Esophagus squamous epithelium (tissue), 5 donors: ENCODE measurements at regions not wholly inside any gene's neighbourhood (a gene's known extent, or its start where the extent isn't known, plus 50 kb on each side); places are given as distances from the start of the nearest gene placed in this dataset.
"Not testable (repeated sequence)": the region's sequence is repeated elsewhere in the genome, so short reads cannot be mapped to it uniquely, and the experiment has no call there.

Source experiments
- DNase-seq: peaks from one replicate; lab custom pipeline; 2025; lab: John Stamatoyannopoulos, UW
- H3K27ac ChIP-seq, 4 donors: fragments of 200-600 bp; sonication (generic); one replicate each; pipeline ENCODE4 v1.5.1; 2016 to 2019; ENCODE audit warnings: mild to moderate bottlenecking in 1 of 4
- H3K27me3 ChIP-seq, 4 donors: fragments of 200-600 bp; sonication (generic); 1 replicate in 3 of 4; 2 replicates in 1 of 4; pipeline versions ENCODE4 v1.5.1 to v1.6.0; 2017 to 2021; ENCODE audit warnings: antibody characterized with exemption in 1 of 4
- H3K36me3 ChIP-seq, 3 donors: fragments of 200-600 bp; sonication (generic); one replicate each; pipeline ENCODE4 v1.5.1; 2016 to 2019
- H3K4me1 ChIP-seq, 3 donors: fragments of 200-600 bp; sonication (generic); one replicate each; pipeline ENCODE4 v1.5.1; 2017 to 2019
- H3K4me3 ChIP-seq, 4 donors: fragments of 200-600 bp; sonication (generic); 1 replicate in 3 of 4; 2 replicates in 1 of 4; pipeline ENCODE4 v1.5.1; 2016 to 2019; ENCODE audit warnings: mild to moderate bottlenecking in 2 of 4, moderate library complexity in 1 of 4
- H3K9me3 ChIP-seq, 3 donors: fragments of 200-600 bp; sonication (generic); one replicate each; pipeline ENCODE4 v1.5.1; 2016 to 2019
- CTCF ChIP-seq, 6 experiments: fragments of 450-650 bp in 4 of 6; fragments of 200-600 bp in 2 of 6; sonication (generic) in 2 of 6; IDR thresholded peaks; one replicate each; pipeline ENCODE4 v1.5.1; 2016 to 2019; ENCODE audit warnings: antibody characterized with exemption in 6 of 6, mild to moderate bottlenecking in 4 of 6, moderate library complexity in 4 of 6
- POLR2A ChIP-seq, 4 donors: fragments of 450-650 bp; IDR thresholded peaks; one replicate each; pipeline ENCODE4 v1.6.1; 2017; ENCODE audit warnings: antibody characterized with exemption in 4 of 4, mild to moderate bottlenecking in 4 of 4, moderate library complexity in 3 of 4
- WGBS, 2 donors: methylation state at CpG; one replicate each; pipeline ENCODE4 v1.1.5; 2018; 5-methylcytosine and 5-hydroxymethylcytosine counted together
- intact Hi-C: fragments of 100-400 bp; cut with DNase I; formaldehyde crosslinking; loops from one replicate; pipeline ENCODE4 v1.15.0; 2022
- donor health status: DM: yes; HTN: yes; CAD: no.

GRCh38 chr1:239098400-239099037 is 287.8 kb upstream of the CHRM3 start:
- 71% methylated on average over 7 of the region's 7 CpGs for WGBS, 2 donors
- Histone ChIP-seq H3K4me3 (no peak overlapping the region), H3K27ac (no peak overlapping the region), H3K36me3 (no peaks in the 10 kb centered on the region), H3K27me3 (no peaks in the 10 kb centered on the region), H3K4me1 (no peaks in the 10 kb centered on the region), H3K9me3 (no peaks in the 10 kb centered on the region)
- TF ChIP-seq POLR2A (IDR thresholded peaks at IDR 0.05) (no peak), CTCF (IDR thresholded peaks at IDR 0.05) (no peak)
- intact Hi-C loops, result no loop called here
- DNase-seq, result no peak

- WGBS, 2 donors, result 50 to 68% methylated on average over 3 of the region's 3 CpGs
- Histone ChIP-seq H3K27ac (no peak overlapping the region), H3K27me3 (no peaks in the 10 kb centered on the region), H3K36me3 (no peaks in the 10 kb centered on the region), H3K4me3 (no peak overlapping the region), H3K4me1 (no peaks in the 10 kb centered on the region), H3K9me3 (no peaks in the 10 kb centered on the region)
- intact Hi-C loops, result no loop called here
- DNase-seq, result no peak
- TF ChIP-seq POLR2A (IDR thresholded peaks at IDR 0.05) (no peak), CTCF (IDR thresholded peaks at IDR 0.05) (no peak)
These were observed 294.8 kb upstream of the CHRM3 start for GRCh38 chr1:239091537-239091936.

GRCh38 chr1:239084459-239085080 is 301.8 kb upstream of the CHRM3 start:
- WGBS, 2 donors, result 83% methylated on average over 2 of the region's 2 CpGs; no CpG with 5 or more reads in 1 of the 2 donors
- intact Hi-C loops, result no loop called here
- Histone ChIP-seq H3K4me1 (no peaks in the 10 kb centered on the region), H3K9me3 (no peaks in the 10 kb centered on the region), H3K36me3 (no peaks in the 10 kb centered on the region), H3K27ac (no peak overlapping the region), H3K4me3 (no peak overlapping the region), H3K27me3 (no peaks in the 10 kb centered on the region)
- no peak for TF ChIP-seq CTCF (IDR thresholded peaks at IDR 0.05)
- no peak for TF ChIP-seq POLR2A (IDR thresholded peaks at IDR 0.05)
- no peak for DNase-seq

GRCh38 chr1:239081947-239082346 is 304.4 kb upstream of the CHRM3 start:
- H3K27ac ChIP-seq, H3K27me3 ChIP-seq, H3K36me3 ChIP-seq, H3K4me1 ChIP-seq, intact Hi-C loops, H3K9me3 ChIP-seq, DNase-seq, H3K4me3 ChIP-seq: not testable (repeated sequence)
- 76 to 79% methylated on average over 3 of the region's 3 CpGs for WGBS, 2 donors

- intact Hi-C loops, result no loop called here
- no peak for DNase-seq
- TF ChIP-seq POLR2A (IDR thresholded peaks at IDR 0.05), result no peak
- TF ChIP-seq CTCF (IDR thresholded peaks at IDR 0.05), result no peak
These were observed 318.9 kb upstream of the CHRM3 start for GRCh38 chr1:239067480-239067879.

More at GRCh38 chr1:239067480-239067879, 318.9 kb upstream of the CHRM3 start:
- Histone ChIP-seq H3K4me1 (no peaks in the 10 kb centered on the region), H3K9me3 (no peaks in the 10 kb centered on the region), H3K36me3 (no peaks in the 10 kb centered on the region), H3K27me3 (no peaks in the 10 kb centered on the region), H3K4me3 (no peak overlapping the region), H3K27ac (no peak overlapping the region)
